ENCODE measurements at regions not wholly inside any gene's neighbourhood (a gene's known extent, or its start where the extent isn't known, plus 50 kb on each side); places are given as distances from the start of the nearest gene placed in this dataset.

DNA sequence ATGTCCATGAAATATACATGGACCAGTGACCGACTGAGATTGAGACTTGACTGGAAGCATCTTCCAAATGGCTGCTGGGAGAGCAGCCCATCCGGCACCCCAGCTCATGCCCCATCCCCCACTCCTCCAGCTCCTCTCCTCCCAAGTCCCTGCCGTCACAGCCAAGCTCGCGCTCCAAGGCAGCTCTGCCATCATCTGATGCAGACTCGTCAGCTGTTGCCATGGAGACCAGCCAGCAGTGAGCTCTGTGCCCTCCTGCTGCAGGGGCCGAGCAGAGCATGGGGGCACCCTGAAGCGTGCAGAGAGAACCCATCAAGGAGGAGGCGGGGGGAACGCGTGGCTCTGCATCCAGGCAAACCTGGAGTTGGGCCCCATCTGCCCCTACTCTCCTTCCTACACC, 74.5 kb upstream of the TNRC6C start:
- DNase-seq, result no peak

- DNase-seq, result no peak
These were observed 73.4 kb upstream of the TNRC6C start for GRCh38 chr17:77884967-77885641.

- DNase-seq, result no peak
These were observed 72.7 kb upstream of the TNRC6C start for GRCh38 chr17:77885678-77886386.

- DNase-seq, result no peak
These were observed 72.1 kb upstream of the TNRC6C start for GRCh38 chr17:77886387-77886728.

GRCh38 chr17:77887110-77887463, 71.4 kb upstream of the TNRC6C start:
- no peak for DNase-seq

DNA sequence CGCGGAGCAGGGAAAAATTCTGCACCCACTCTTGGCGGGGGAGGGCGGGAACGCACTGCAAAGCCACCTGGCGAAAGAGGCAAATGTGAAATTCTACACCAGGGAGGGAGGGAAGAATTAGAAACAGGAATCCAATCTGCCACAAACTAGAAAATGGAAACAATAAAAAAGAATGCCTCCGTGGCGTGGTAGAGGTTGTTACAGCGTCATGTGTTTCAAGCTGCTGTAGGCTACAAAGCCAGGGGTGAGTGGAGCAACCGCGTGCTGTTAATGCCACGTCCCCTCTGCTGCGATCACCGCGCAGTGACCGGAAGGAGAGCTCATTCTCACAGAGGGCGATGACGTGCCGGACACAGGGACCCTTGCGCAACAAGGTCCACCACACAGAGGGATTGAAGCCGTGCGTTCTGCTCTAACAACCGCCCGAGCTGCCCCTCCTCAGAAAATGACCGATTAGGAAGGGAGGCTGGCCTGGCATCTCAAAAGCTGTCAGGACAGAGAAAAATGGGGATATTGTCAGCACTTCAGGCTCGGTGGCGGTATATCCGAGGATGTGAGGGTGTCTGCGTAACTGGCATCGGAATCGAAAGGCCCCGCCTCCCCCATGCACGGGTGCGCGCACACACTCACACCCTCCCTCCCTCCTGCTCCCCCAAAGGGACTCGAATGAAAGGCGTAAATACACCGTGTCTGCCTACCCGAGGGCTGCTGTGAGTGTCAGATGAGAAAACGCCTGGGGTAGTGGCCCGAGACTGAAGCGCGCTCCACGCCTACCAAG, 70.8 kb upstream of the TNRC6C start:
- DNase-seq, result no peak

DNA sequence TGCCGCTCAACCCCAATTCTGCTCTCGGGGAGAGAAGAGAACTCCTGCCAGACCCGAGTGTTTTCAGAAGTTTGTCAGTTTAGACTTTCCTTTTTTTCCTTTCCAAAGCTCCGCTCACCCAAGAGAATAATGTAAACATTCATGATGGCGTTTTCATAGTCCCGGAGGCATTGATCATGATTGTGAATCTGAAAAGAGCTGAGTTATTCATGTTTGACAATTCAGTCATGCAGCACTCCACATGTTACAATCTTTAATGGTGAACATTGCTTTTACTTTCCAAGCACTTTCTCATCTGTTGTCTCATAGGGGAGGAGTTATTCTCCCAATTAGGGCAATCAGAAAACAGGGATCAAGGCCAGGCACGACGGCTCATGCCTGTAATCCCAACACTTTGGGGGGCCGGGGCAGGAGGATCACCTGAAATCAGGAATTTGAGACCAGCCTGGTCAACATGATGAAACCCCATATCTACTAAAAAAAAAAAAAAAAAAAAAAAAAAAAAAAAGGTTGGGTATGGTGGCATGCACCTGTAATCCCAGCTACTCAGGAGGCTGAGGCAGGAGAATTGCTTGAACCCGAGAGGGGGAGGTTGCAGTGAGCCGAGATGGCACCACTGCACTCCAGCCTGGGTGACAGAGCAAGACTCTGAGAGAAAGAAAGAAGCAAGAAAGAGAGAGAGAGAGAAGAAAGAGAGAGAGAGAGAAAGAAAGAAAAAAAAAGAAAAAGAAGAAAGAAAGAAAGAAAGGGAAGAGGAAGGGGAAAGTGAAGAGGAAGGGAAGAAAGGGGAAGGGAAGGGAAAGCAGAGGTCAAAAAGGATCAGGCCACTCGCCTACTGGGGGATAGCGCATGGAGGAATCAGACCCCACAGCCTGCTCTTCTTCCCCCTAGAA, 70.0 kb upstream of the TNRC6C start:
- DNase-seq, result no peak

DNA sequence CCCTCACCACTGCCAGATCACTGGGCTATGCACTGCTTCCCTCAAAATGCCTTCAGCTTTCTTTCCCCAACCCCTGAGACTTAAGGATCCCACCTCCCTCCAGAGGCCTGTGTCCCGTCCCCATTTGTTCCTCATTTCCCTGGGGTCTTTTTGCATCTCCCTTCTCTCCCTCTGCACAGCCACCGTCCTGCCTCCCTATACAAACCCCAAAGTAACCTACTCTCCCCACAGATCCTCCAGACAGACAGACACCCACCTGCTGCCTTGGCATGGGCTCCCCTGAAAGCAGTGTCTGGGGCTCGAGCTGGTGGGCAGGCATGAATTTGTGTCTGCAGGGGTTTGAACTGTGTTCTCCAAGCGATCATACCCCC, 69.4 kb upstream of the TNRC6C start:
- no peak for DNase-seq

DNA sequence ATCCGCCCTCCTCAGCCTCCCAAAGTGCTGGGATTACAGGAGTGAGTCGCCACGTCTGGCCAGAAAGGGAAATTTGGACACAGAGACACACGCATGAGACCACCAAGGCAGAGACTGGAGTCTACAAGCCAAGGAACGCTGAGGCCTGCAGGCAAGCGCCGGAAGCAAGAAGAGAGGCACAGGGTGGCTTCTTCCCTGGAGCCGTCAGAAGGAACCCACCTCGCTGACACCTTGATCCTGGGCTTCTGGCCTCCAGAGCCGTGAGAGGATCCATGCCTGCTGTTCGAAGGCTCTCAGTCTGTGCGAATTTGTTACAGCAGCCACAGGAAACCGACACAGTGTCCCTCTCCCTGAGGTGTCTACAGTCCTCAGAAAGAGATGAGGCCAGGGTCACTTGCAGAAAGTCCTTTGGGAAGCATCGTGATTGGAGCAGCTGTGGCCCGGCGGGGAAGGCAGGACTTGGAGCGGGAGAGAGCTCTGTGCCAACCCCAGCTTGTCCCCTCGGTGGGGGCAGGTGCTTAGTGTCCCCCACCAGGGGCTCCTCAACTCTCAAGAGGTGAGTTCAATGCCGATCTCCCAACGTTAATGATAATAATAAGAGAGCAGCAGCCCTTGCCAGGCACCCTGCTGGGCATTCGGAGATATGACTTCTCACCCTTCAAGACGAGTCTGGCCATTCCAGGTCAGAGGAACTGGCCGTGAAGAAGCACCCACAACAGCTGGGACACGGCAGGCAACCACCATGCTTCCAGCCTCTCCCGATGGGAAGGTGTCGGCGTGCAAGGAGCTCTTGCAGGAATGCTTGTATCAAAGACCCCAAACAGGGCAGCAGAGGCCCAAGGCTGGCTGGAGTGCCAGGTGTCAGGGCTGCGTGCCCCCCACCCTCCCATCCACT, 68.4 kb upstream of the TNRC6C start:
- no peak for DNase-seq

DNA sequence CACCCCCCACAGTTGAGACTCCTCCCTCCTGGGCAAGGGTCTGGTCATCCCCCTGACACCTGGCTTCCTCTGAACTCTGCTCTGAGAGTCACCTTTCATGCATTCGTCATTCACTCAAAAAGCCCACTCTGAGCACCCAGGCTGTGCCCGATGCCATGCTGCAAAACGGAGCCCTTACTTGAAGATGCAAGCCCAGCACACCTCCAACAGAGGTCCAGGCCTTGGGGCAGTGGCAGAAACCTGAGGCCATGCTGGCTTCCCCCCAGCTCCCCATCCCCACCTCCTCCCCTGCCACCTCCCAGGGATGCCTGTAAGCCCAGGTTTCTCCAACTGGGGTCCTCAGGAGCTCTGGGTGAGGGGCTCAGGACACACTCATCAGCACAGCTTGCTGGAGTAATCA, 67.7 kb upstream of the TNRC6C start:
- no peak for DNase-seq

DNA sequence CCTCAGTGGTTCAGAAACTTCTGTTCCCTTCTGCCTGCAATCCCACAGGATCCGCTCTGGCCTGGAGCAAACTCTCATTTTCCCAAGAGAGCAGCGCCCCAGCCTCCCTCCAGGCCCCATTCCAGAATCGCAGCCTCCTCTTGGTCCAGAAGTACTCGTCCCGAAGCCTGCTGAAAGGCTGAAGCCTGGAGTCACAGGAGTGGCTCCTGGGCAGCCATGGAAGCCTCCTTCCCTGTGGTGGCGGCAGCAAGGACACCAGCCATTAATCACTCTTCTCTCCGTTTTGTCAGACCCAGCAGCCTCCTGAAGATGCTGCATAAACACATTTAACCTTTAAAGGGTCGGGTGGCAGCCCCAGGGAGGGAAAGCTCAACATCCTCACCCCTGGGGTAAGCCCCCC, 66.9 kb upstream of the TNRC6C start:
- no peak for DNase-seq

GRCh38 chr17:77892031-77892430, 66.5 kb upstream of the TNRC6C start:
- DNase-seq, result no peak

DNA sequence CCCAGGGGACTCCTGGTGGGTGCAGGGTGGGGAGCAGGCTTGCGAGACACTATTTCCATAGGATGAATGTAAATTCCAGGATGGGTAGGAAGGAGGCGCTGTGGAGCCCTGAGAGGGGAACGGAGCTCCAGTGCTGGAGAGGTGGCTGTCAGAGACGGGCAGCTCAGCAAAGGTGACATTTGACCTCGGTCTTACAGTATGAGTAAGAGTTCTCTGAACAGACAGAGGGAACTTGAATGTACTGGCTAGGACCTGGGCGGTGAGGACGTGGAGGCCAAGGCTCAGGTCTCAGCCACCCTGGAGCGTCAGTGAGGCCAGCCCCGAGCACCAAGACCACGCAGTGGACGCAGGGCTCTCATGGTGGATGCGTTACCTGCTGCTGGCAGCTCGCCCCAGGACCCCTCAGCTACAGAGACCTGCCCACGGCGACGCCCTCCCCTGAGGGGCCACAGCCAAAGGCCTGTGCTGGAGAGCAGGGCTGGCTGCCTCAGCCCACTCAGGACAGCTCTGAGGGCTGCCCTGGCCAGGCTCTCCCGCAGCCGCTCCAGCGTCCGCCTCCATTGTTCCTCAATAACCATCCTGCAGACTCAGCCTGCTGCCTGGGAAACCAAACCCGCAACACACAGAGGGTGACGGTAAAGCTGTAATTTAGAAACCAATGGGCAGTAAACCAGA, 65.9 kb upstream of the TNRC6C start:
- DNase-seq, result no peak

DNA sequence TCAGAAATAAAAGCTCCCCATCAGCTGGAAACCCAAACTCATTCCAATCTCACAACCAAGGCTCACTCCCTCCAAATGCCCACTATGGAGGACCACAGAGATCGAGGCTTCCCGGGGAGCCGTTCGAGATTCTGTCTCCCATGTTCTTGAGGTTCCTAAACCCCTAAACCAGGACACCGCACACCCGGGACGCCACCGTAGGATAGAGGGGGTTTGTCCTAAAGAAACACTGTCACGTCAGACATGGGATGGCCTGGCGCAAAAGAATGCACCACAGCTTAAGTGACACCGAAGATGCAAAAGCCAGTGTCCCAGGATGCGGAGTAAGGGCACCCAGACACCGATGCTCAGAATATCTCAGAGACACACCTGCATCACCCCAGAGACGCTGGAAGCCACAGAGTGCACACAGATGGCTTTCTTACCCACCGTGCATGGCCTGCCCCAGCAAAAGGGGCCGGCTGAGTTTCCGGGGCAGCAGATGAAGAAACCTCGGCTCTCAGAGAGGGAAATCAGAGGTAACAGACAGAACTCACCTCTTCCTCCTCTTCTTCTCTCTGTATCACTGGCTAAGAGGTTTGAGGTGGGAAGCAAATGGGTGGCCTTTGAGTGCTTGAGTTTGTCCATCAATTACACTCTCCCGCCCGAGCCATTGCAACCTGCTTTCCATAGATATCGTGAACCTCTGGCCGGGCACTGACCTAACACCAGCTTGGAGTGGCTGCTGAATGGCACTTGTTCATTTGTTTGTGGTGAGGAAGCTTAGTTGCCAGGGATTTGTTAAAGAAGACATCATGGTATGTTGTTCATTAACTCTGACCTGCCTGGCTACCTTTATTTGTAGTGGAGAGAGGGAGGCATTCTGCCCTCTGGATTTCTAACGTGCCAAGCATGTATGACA, 65.1 kb upstream of the TNRC6C start:
- DNase-seq, result no peak

DNA sequence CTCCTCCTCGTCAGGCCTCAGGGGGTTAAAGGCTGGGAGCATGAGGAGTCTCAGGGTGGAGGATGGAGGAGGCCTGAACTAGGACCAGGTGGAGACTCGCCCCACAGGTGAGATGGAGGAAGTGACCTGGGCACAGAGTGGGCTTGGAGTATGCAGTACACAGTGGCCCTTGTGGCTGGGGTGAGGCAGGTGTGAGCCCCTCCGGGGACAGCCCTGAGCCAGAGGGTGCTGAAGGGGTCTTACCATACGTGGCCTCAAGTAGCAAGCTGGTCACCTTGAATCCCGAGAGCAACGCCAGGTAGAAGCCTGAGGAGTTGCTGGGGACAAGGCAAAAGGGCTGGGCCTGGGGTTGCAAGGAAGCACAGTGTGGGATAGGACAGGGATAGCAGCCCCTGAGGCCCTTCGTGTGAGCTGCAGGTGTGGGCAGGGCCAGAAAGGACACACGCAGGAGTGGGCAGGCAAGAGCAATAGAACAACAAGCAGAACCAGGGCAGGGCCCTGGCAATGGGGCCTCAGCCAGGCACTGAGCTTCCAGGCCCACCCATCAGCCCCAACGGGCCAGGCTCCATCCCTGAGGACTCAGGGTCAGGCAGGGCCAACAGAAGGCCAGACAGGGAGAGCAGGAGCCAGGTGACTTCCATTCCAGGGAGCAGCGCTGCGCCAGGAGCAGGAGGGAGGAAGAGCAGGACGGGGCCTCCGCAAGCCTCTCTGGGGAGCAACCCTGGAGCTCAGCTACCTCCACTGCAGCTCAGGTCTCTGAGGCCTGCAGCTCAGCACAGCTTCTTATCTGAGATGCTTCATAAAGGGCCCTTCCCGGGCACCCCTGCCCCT, 64.2 kb upstream of the TNRC6C start:
- DNase-seq, result no peak

DNA sequence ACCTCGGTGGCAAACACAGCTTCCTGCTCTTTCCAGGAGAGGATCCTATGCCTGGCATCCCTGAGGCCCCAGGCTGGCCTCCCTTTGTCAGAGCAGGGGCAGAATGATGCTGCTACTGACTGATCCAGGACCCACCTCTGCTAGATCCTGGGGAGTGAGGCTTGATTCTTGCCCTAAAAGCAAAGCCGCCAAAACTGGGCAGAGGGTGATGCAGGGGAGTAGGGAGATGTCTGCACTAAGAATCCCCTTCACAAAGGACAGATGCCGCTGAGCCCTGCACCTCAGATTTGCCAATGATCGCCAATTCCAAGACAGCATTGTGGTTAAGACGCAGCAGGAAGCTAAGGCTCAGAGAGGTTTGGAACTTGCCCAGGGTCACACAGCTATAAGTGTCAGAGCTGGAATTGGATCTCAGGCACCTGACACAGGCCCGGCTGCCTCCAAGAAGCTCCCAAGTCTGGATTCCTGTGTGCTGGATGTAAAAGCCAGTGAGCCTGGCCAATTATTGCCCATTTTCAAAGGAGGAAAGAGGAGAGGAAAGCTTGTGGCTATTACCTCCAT, 60.7 kb upstream of the TNRC6C start:
- no peak for DNase-seq

DNA sequence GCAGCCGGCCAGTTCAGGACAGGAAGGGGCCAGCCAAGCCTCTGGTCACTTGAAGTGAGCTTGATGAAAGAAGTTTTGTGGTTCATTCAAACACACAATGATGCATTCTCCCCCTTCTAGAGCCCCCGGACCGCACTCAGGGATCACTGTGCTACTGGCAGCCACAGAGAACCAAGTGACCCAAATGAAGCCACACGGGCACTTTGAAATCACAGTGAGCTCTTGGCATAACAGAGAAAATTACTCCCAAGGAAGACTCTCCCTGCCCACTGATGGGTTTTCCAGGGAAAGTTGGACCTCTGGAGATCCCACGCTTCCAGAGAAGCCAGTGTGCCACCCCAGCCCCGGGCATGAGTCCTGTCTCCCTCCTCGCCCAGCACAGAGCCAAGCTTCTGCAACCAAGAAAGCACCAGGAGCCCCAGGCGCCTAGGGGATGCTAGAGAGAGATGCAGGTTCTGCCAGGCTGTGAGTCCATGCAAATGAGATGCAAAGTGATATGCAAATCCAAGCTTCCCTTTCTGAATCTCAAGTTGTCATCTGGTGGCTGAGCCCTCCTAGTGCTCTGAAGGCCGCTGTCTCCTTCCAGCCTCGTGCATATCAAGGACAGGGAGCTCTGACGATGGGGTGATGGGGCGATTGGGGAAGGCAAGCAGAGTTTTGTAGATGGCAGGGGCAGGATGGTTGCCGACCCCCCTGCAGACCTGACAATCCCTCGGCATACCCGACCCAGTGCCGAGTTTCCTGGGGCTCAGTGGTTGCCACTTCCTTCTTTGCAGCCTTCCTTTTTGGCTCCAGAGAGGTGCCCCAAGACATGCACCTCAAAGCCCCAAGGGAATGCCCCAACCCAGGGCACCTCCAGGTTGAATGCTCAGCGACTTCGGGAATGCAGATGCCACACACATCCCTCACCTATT, 59.7 kb upstream of the TNRC6C start:
- no peak for DNase-seq

DNA sequence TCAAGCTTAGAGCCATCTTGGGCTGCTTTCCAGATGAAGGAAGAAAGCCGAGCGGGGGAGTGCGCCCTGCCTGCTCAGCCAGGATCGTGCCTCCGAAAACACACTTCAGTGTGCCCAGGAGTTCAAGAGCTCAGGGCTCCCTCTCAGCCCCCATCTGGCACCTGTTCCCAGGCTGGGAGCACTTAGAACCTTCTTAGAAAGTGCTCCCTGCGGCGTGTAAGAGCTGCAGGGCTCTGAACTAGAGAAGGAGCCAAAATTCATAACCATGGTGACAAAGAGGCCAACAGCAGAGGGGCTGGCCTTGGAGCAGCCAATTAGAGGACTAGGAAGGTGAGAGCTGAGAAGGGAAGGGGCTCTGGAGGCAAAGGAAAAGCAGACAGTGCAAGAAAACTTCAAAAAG, 59.0 kb upstream of the TNRC6C start:
- no peak for DNase-seq
